ENCODE measurements at regions not wholly inside any gene's neighbourhood (a gene's known extent, or its start where the extent isn't known, plus 50 kb on each side); places are given as distances from the start of the nearest gene placed in this dataset.
A peak's percentile ranks its signal among the peaks of the same experiment; 100 is the strongest.

DNA sequence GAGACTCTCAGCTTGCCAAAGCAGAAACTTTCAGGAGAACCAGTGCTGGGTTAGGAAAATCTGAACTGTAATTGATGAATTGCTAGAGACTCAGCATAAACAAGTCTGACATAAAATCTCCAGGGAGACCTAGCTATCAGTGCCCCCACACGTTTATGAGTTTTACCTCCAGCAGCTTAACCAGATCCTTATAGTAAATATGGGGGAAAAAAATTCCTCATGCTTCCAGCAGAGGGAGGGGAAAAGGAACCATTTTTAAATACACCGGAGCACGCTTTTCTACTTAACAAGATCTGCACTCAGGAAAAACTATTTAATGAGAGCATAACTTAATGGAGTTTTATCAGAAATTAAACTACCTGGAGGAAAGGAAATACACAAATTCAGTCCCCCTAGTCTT lies 1040.7 kb upstream of the INTU start:
- intact Hi-C loops (cut with DNase I): no loop called here
- Histone ChIP-seq H3K4me3 (no peak overlapping the region), H3K4me1 (peaks cover 0 to 14% (median 0%) of the 10 kb centered on the region in 4 donors), H3K27me3 (no peaks in the 10 kb centered on the region), H3K36me3 (no peaks in the 10 kb centered on the region), H3K27ac (no peak overlapping the region), H3K9me3 (peaks cover 0 to 3% (median 0%) of the 10 kb centered on the region in 4 donors)
- 60 to 70% methylated on average over 3 of the region's 3 CpGs for whole genome bisulfite sequencing, 2 donors
- no peak for TF ChIP-seq POLR2A (IDR thresholded peaks at IDR 0.05)
- TF ChIP-seq, protein P1, sequence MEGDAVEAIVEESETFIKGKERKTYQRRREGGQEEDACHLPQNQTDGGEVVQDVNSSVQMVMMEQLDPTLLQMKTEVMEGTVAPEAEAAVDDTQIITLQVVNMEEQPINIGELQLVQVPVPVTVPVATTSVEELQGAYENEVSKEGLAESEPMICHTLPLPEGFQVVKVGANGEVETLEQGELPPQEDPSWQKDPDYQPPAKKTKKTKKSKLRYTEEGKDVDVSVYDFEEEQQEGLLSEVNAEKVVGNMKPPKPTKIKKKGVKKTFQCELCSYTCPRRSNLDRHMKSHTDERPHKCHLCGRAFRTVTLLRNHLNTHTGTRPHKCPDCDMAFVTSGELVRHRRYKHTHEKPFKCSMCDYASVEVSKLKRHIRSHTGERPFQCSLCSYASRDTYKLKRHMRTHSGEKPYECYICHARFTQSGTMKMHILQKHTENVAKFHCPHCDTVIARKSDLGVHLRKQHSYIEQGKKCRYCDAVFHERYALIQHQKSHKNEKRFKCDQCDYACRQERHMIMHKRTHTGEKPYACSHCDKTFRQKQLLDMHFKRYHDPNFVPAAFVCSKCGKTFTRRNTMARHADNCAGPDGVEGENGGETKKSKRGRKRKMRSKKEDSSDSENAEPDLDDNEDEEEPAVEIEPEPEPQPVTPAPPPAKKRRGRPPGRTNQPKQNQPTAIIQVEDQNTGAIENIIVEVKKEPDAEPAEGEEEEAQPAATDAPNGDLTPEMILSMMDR (IDR thresholded peaks at IDR 0.05): peak in 2 of 4 experiments; percentile 26 to 30
- no peak for TF ChIP-seq POLR2AphosphoS5 (IDR thresholded peaks at IDR 0.05)
- no peak for DNase-seq

GRCh38 chr4:126593626-126594025 lies 1039.1 kb upstream of the INTU start:
- intact Hi-C loops (cut with DNase I): no loop called here
- DNase-seq: no peak
- peaks cover 0 to 3% (median 0%) of the 10 kb centered on the region in 4 donors for H3K9me3 ChIP-seq
- peaks cover 0 to 14% (median 0%) of the 10 kb centered on the region in 4 donors for H3K4me1 ChIP-seq
- no peak overlapping the region for H3K4me3 ChIP-seq
- WGBS, 2 donors: 88 to 92% methylated on average over 2 of the region's 2 CpGs
- TF ChIP-seq, protein P1 (IDR thresholded peaks at IDR 0.05): no peak
- TF ChIP-seq EP300 (IDR thresholded peaks at IDR 0.05): no peak
- TF ChIP-seq POLR2A (IDR thresholded peaks at IDR 0.05): no peak
- TF ChIP-seq POLR2AphosphoS5 (IDR thresholded peaks at IDR 0.05): no peak
- H3K36me3 ChIP-seq: no peaks in the 10 kb centered on the region
- H3K27me3 ChIP-seq: no peaks in the 10 kb centered on the region
- no peak overlapping the region for H3K27ac ChIP-seq

DNA sequence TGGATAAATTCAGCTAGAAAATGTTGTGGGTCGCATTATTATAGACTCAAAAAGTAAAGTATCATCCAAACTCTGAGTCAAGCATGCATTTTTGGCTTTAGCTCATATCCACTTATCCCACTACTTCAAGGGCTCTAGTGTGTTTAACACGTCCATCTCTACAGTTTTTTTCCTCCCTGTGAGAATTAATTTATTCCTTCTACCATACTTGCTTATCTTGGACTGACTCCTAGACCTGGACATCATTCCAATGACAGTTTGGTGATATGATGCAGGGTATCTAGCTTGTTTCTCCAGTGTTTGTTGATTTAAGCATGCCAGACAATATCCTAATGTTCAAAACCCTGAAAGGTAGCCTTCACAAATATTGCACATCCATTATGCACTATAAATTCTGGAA lies 1037.1 kb upstream of the INTU start:
- no peak for DNase-seq
- Histone ChIP-seq H3K27me3 (no peaks in the 10 kb centered on the region), H3K9me3 (peaks cover 0 to under 1% (median 0%) of the 10 kb centered on the region in 4 donors), H3K4me1 (peaks cover 0 to 14% (median 0%) of the 10 kb centered on the region in 4 donors), H3K27ac (no peak overlapping the region), H3K4me3 (no peak overlapping the region), H3K36me3 (no peaks in the 10 kb centered on the region)
- intact Hi-C loops (cut with DNase I): no loop called here
- TF ChIP-seq EP300 (IDR thresholded peaks at IDR 0.05) (no peak), POLR2AphosphoS5 (IDR thresholded peaks at IDR 0.05) (no peak), POLR2A (IDR thresholded peaks at IDR 0.05) (no peak)
- TF ChIP-seq, protein P1 (IDR thresholded peaks at IDR 0.05): no peak
- 47 to 55% methylated on average over 2 of the region's 2 CpGs for WGBS, 2 donors

- H3K27ac ChIP-seq: no peak overlapping the region
- no peak for DNase-seq
- no peaks in the 10 kb centered on the region for H3K36me3 ChIP-seq
- intact Hi-C loops (cut with DNase I): loop anchor here (5.0 to 10.0 kb wide), 2 partner anchors 855 to 1287 kb away; partner anchors contain the start of gene FAT4
- H3K4me3 ChIP-seq: no peak overlapping the region
- H3K27me3 ChIP-seq: no peaks in the 10 kb centered on the region
- TF ChIP-seq POLR2AphosphoS5 (IDR thresholded peaks at IDR 0.05) (no peak), POLR2A (IDR thresholded peaks at IDR 0.05) (no peak), EP300 (IDR thresholded peaks at IDR 0.05) (no peak)
- TF ChIP-seq, protein P1 (IDR thresholded peaks at IDR 0.05): no peak
- peaks cover 0 to 14% (median 0%) of the 10 kb centered on the region in 4 donors for H3K4me1 ChIP-seq
- 86 to 89% methylated on average over 4 of the region's 4 CpGs for WGBS, 2 donors
- H3K9me3 ChIP-seq: no peaks in the 10 kb centered on the region
These were observed 1033.0 kb upstream of the INTU start for GRCh38 chr4:126599746-126600145.

GRCh38 chr4:126603210-126603609 lies 1029.5 kb upstream of the INTU start:
- no peaks in the 10 kb centered on the region for H3K27me3 ChIP-seq
- intact Hi-C loops (cut with DNase I): loop anchor here (5.0 to 10.0 kb wide), 2 partner anchors 858 to 1291 kb away; partner anchors contain the start of gene FAT4
- H3K36me3 ChIP-seq: no peaks in the 10 kb centered on the region
- no peaks in the 10 kb centered on the region for H3K9me3 ChIP-seq
- TF ChIP-seq POLR2A (IDR thresholded peaks at IDR 0.05) (no peak), POLR2AphosphoS5 (IDR thresholded peaks at IDR 0.05) (no peak)
- H3K27ac ChIP-seq: no peak overlapping the region
- WGBS, 2 donors: 68 to 87% methylated on average over 1 of the region's 1 CpG
- no peak overlapping the region for H3K4me3 ChIP-seq
- no peaks in the 10 kb centered on the region for H3K4me1 ChIP-seq
- no peak for DNase-seq
